GM12892 (cell line): ENCODE measurements at regions not wholly inside any gene's neighbourhood (a gene's known extent, or its start where the extent isn't known, plus 50 kb on each side); places are given as distances from the start of the nearest gene placed in this dataset.

Experiments
- POLR2A ChIP-seq: IDR thresholded peaks from 2 replicates; pipeline ENCODE4 v1.6.1; 2011; ENCODE audit warnings: low read depth, low read length, control low read depth
- POLR2AphosphoS5 ChIP-seq: IDR thresholded peaks from 2 replicates; pipeline ENCODE4 v1.6.1; 2011; ENCODE audit warnings: low read depth, low read length, control low read depth

GRCh38 chr12:78793491-78793890 lies 71.1 kb upstream of the SYT1 start:
- TF ChIP-seq POLR2AphosphoS5 (no peak), POLR2A (no peak)
